SU-DHL-6 (cell line): ENCODE measurements at regions not wholly inside any gene's neighbourhood (a gene's known extent, or its start where the extent isn't known, plus 50 kb on each side); places are given as distances from the start of the nearest gene placed in this dataset.

ENCODE experiments used
- H2AFZ ChIP-seq: fragments of 200-600 bp; sonication (generic); 2 replicates; pipeline ENCODE4 v1.6.1; 2014; ENCODE audit warnings: low read depth, mild to moderate bottlenecking, moderate library complexity, mixed read lengths, antibody characterized with exemption, low read length; ENCODE audit not compliant: severe bottlenecking
- H3F3A ChIP-seq: fragments of 200-600 bp; shearing (Covaris generic); 2 replicates; pipeline ENCODE4 v1.6.0; 2016; ENCODE audit warnings: antibody characterized with exemption, mild to moderate bottlenecking; ENCODE audit not compliant: insufficient read depth
- H3K27ac ChIP-seq: fragments of 200-600 bp; sonication (generic); 2 replicates; pipeline ENCODE4 v1.5.1; 2016; ENCODE audit warnings: low read depth, mild to moderate bottlenecking, low read length, moderate library complexity, mixed read lengths
- H3K27me3 ChIP-seq: fragments of 200-600 bp; sonication (generic), shearing (Covaris generic); 2 replicates; pipeline ENCODE4 v1.6.0; 2014; ENCODE audit warnings: mild to moderate bottlenecking, low read length
- H3K36me3 ChIP-seq: fragments of 200-600 bp; sonication (generic); 2 replicates; pipeline ENCODE4 v1.6.1; 2014; ENCODE audit warnings: mild to moderate bottlenecking, low read length, mixed read lengths
- H3K4me2 ChIP-seq: fragments of 300-600, 200-600 bp; shearing (Covaris generic), sonication (generic); 2 replicates; pipeline ENCODE4 v1.6.0; 2014; ENCODE audit warnings: low read length, low read depth, mild to moderate bottlenecking; ENCODE audit not compliant: poor library complexity, severe bottlenecking
- H3K4me3 ChIP-seq: fragments of 200-600 bp; sonication (generic); 2 replicates; pipeline ENCODE4 v1.5.1; 2014; ENCODE audit warnings: antibody characterized with exemption, low read length, mild to moderate bottlenecking, mixed read lengths; ENCODE audit not compliant: insufficient read depth, poor library complexity, severe bottlenecking
- H3K79me2 ChIP-seq: fragments of 200-600 bp; sonication (generic); 2 replicates; pipeline ENCODE4 v1.6.1; 2014; ENCODE audit warnings: mild to moderate bottlenecking, low read length, moderate library complexity; ENCODE audit not compliant: insufficient read depth
- H3K9ac ChIP-seq: fragments of 200-600 bp; sonication (generic); 2 replicates; pipeline ENCODE4 v1.7.0; 2014; ENCODE audit warnings: mild to moderate bottlenecking, low read length
- H3K9me2 ChIP-seq: fragments of 200-600 bp; sonication (generic); replicated peaks from 2 replicates; pipeline ENCODE4 v1.6.1; 2014; ENCODE audit warnings: low read length; ENCODE audit not compliant: insufficient read depth
- H3K9me3 ChIP-seq: fragments of 200-600 bp; sonication (generic); 2 replicates; pipeline ENCODE4 v1.6.1; 2014; ENCODE audit warnings: low read length, mixed read lengths; ENCODE audit not compliant: insufficient read depth
- H4K20me1 ChIP-seq: fragments of 200-600 bp; sonication (generic); 2 replicates; pipeline ENCODE4 v1.6.1; 2014; ENCODE audit warnings: low read depth, mild to moderate bottlenecking, antibody characterized with exemption, low read length, moderate library complexity, mixed read lengths
- EZH2phosphoT487 ChIP-seq: fragments of 200-600 bp; sonication (generic), shearing (Covaris generic); conservative IDR thresholded peaks from 2 replicates; pipeline ENCODE4 v1.6.1; 2018; ENCODE audit warnings: mild to moderate bottlenecking, antibody characterized with exemption, low read length, moderate library complexity, mixed read lengths
- TF ChIP-seq, protein P1 (sequence below): fragments of 200-600 bp; sonication (generic); IDR thresholded peaks from one replicate; pipeline ENCODE4 v1.5.1; 2017; ENCODE audit warnings: antibody characterized with exemption, mild to moderate bottlenecking, low read length, moderate library complexity; ENCODE audit not compliant: insufficient read depth, poor library complexity, severe bottlenecking

DNA sequence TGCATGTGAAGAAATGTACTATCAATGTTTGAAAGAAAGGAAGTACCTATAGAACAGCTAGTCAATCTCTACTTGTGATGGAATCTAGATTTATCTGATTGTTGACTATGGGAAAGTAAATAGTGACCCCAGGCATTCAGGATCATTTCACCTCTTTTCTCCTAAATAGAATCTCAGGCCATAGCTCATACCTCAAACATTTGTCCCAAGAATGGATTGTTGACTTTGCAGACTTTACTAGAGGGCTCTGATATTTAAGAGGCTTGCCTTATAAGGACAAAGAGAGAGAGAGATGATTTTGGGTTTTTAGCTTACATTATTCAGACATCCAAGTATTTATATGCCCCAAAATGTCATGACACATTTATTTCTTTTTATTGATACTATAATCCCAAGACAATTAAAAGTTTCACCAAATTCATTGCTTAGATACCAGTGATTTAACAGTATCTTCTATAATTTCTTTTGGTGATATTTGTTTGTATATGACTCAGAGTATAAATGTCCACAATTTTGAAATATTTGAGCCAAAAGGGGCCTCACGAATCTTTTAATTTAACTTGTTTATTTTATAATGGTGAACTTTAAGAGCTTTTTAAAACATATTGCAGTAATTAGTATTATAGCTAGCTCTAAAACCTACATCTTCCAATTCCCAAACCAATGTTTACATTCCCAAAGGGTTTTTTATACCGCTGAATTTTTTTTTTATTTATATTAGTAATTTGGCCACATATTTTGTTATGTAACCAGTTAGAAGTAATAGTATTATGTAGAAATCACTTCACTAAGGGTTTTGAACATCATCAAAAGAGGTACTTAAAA, 614.1 kb downstream of the PCDH7 start:
- no peaks in the 10 kb centered on the region for H3K9me2 ChIP-seq
- no peaks in the 10 kb centered on the region for H3F3A ChIP-seq
- no peaks in the 10 kb centered on the region for H3K79me2 ChIP-seq
- TF ChIP-seq EZH2phosphoT487: no peak
- TF ChIP-seq, protein P1, sequence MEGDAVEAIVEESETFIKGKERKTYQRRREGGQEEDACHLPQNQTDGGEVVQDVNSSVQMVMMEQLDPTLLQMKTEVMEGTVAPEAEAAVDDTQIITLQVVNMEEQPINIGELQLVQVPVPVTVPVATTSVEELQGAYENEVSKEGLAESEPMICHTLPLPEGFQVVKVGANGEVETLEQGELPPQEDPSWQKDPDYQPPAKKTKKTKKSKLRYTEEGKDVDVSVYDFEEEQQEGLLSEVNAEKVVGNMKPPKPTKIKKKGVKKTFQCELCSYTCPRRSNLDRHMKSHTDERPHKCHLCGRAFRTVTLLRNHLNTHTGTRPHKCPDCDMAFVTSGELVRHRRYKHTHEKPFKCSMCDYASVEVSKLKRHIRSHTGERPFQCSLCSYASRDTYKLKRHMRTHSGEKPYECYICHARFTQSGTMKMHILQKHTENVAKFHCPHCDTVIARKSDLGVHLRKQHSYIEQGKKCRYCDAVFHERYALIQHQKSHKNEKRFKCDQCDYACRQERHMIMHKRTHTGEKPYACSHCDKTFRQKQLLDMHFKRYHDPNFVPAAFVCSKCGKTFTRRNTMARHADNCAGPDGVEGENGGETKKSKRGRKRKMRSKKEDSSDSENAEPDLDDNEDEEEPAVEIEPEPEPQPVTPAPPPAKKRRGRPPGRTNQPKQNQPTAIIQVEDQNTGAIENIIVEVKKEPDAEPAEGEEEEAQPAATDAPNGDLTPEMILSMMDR: no peak
- no peak overlapping the region for H3K4me2 ChIP-seq
- H3K36me3 ChIP-seq: no peaks in the 10 kb centered on the region
- no peaks in the 10 kb centered on the region for H4K20me1 ChIP-seq
- no peak overlapping the region for H3K4me3 ChIP-seq
- H3K9ac ChIP-seq: no peak overlapping the region
- H3K27ac ChIP-seq: no peak overlapping the region
- H2AFZ ChIP-seq: peak overlapping the region; percentile 28
- no peaks in the 10 kb centered on the region for H3K27me3 ChIP-seq
- no peaks in the 10 kb centered on the region for H3K9me3 ChIP-seq

DNA sequence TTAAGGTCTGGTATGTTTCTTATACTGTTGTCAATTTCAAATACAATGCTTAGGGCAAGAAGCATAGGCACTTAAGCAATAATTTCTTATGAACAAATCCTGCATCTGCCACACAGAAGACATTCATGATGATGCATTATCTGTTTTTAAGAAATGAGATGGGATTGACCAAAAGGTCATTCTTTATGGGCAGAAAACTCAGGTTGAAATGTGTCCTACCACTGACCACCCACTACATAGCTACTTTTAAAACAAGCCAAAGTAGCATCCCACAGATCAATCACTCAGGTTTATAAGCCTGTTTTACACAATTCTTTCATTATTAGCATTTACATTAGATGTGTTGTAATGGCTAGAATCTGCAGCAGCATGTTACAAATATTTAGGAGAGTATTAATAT, 617.8 kb downstream of the PCDH7 start:
- no peak overlapping the region for H3K27ac ChIP-seq
- no peaks in the 10 kb centered on the region for H3K9me2 ChIP-seq
- no peak overlapping the region for H2AFZ ChIP-seq
- no peaks in the 10 kb centered on the region for H3F3A ChIP-seq
- H3K36me3 ChIP-seq: no peaks in the 10 kb centered on the region; the same call in 1 of the 2 replicates
- no peak overlapping the region for H3K4me2 ChIP-seq
- TF ChIP-seq, protein P1: no peak
- no peak for TF ChIP-seq EZH2phosphoT487
- H3K27me3 ChIP-seq: no peaks in the 10 kb centered on the region
- H3K79me2 ChIP-seq: no peaks in the 10 kb centered on the region
- H4K20me1 ChIP-seq: no peaks in the 10 kb centered on the region
- H3K9me3 ChIP-seq: peaks cover 4% of the 10 kb centered on the region
- H3K4me3 ChIP-seq: no peak overlapping the region
- H3K9ac ChIP-seq: no peak overlapping the region

DNA sequence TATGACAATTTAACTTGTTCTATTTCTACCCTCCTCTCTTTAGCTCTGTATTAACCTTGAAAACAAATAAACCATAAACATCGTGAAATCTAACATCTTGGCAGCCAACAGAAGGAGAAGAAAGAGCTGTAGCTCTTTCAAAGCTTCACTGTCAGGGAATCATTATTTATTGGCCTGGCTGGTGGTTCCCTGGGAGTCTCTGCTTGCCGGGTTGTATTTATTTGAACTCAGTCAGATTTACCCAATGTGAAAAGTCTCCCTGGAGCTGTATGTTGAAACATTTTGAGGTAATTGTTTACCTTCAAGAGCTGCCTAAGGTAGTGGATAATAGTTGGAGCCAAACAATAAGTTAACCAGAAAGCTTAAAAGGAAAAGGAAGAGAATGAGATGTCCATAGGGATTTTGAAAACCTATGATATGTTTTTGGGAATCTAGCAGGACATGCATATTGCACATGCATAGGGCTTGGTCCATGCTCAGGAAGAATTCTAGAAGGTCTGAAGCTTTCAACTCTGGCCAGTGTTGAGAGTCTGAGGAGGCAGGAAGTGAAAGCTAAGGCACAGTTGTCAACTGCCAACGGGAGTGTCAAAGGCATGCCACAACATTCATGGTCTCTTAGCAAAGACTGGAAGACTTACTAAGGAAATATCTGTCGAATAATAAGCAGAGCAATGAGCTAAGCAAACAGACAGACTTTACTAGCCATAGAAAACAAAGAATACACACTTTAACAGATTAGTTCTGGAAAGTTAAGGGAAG, 621.6 kb downstream of the PCDH7 start:
- H3F3A ChIP-seq: no peaks in the 10 kb centered on the region
- peak overlapping the region; percentile 35 for H2AFZ ChIP-seq
- peaks cover 9% of the 10 kb centered on the region for H3K9me3 ChIP-seq

More for the DNA sequence above, 621.6 kb downstream of the PCDH7 start:
- Histone ChIP-seq H4K20me1 (no peaks in the 10 kb centered on the region), H3K9ac (no peak overlapping the region), H3K27ac (no peak overlapping the region), H3K9me2 (no peaks in the 10 kb centered on the region), H3K4me2 (no peak overlapping the region), H3K4me3 (no peak overlapping the region), H3K27me3 (no peaks in the 10 kb centered on the region), H3K36me3 (peaks cover 2% of the 10 kb centered on the region; the same call in 1 of the 2 replicates), H3K79me2 (no peaks in the 10 kb centered on the region)
- TF ChIP-seq, protein P1: no peak
- TF ChIP-seq EZH2phosphoT487: no peak
